ENCODE measurements at regions not wholly inside any gene's neighbourhood (a gene's known extent, or its start where the extent isn't known, plus 50 kb on each side); places are given as distances from the start of the nearest gene placed in this dataset.

DNA sequence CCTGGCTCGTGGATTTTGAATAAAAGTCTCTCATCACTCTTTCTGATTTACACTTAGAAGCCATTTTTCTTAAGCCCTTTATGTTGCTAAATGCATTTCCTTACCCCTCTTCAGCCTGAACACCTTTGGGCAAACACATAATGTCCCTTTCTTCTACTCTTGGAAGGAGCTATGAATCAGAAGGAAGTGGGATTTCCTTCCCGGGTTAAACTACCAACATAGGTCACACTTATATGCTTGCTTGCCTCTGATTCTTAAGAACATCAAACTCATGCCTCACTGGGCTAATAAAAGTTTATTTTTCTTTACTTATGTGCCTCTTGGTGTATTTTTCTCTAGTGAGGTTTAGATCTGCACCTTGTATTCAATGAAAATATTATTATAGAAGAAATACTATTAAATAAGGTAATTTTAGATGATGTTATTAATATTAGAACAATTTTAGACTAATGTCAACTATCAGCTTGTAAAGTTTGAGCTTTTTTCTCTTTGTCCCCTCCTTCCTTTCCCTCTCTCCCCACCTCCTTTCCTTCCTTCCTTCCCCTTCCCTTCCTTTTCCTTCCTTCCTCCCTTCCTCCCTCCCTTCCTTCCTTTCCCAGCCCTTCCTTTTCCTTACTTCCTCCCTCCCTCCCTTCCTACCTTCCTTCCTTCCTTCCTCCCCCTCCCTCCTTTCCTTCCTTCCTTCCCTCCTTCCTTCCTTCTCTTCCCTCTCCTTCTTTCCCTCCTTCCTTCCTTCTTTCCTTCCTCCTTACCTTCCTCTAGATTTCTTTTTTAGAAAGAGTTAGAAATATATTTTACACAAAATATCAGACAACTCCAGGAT is 66.5 kb upstream of the KCNJ6 start:
- TF ChIP-seq, protein P1, sequence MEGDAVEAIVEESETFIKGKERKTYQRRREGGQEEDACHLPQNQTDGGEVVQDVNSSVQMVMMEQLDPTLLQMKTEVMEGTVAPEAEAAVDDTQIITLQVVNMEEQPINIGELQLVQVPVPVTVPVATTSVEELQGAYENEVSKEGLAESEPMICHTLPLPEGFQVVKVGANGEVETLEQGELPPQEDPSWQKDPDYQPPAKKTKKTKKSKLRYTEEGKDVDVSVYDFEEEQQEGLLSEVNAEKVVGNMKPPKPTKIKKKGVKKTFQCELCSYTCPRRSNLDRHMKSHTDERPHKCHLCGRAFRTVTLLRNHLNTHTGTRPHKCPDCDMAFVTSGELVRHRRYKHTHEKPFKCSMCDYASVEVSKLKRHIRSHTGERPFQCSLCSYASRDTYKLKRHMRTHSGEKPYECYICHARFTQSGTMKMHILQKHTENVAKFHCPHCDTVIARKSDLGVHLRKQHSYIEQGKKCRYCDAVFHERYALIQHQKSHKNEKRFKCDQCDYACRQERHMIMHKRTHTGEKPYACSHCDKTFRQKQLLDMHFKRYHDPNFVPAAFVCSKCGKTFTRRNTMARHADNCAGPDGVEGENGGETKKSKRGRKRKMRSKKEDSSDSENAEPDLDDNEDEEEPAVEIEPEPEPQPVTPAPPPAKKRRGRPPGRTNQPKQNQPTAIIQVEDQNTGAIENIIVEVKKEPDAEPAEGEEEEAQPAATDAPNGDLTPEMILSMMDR (optimal IDR thresholded peaks at IDR 0.05 in 1 of 3, IDR thresholded peaks at IDR 0.05 in 1 of 3, conservative IDR thresholded peaks at IDR 0.05 in 1 of 3; ENCODE audit: extremely low read depth in 1 of 3, insufficient read depth in 2 of 3, low read length in 3 of 3) = no peak
- no peak for TF ChIP-seq EZH2 (IDR thresholded peaks at IDR 0.05; ENCODE audit: low read length)

Measured in keratinocyte (primary cell).